CD4-positive, alpha-beta T cell (primary cell): ENCODE measurements at regions not wholly inside any gene's neighbourhood (a gene's known extent, or its start where the extent isn't known, plus 50 kb on each side); places are given as distances from the start of the nearest gene placed in this dataset.

ENCODE experiments used
- ATAC-seq: fragments of 200-7000 bp; cut with Tn5 transposase; one replicate; pipeline ENCODE4 v1.10.0; 2022; ENCODE audit warnings: mild to moderate bottlenecking; ENCODE audit not compliant: poor library complexity
- CTCF ChIA-PET: fragments of 350-600 bp; sonication (Branson Sonifier 250); formaldehyde crosslinking; loops from one replicate; lab custom pipeline; 2021; ENCODE audit warnings: antibody characterized with exemption, inconsistent platforms; lab: Charles Lee
- POLR2A ChIA-PET: fragments of 350-600 bp; sonication (Branson Sonifier 250); formaldehyde crosslinking; loops from one replicate; lab custom pipeline; 2021; ENCODE audit warnings: antibody characterized with exemption, inconsistent platforms; lab: Charles Lee
- DNase-seq, 14 experiments: peaks; one replicate each; pipeline ENCODE4 v3.0.0-alpha.2; 2013 to 2020; ENCODE audit warnings: mixed read lengths in 2 of 14
- H3K27ac ChIP-seq, 2 donors: one replicate each; pipeline versions ENCODE4 v1.5.1 to v1.7.0; 2013; ENCODE audit warnings: low read length in 2 of 2, low read depth in 1 of 2, mild to moderate bottlenecking in 1 of 2
- H3K27me3 ChIP-seq, 2 experiments: 1 replicate in 1 of 2; 2 replicates in 1 of 2; pipeline versions ENCODE4 v1.6.1 to v1.7.0; 2013; ENCODE audit warnings: low read length in 2 of 2, control low read depth in 1 of 2, mild to moderate bottlenecking in 1 of 2, moderate library complexity in 1 of 2; ENCODE audit not compliant: insufficient read depth in 2 of 2, control insufficient read depth in 1 of 2
- H3K36me3 ChIP-seq: one replicate; pipeline ENCODE4 v1.6.1; 2013; ENCODE audit warnings: low read length, control low read depth; ENCODE audit not compliant: insufficient read depth
- H3K4me1 ChIP-seq: one replicate; pipeline ENCODE4 v1.6.1; 2013; ENCODE audit warnings: low read length, control low read depth; ENCODE audit not compliant: insufficient read depth
- H3K4me3 ChIP-seq: one replicate; pipeline ENCODE4 v1.5.1; 2013; ENCODE audit warnings: mild to moderate bottlenecking, low read length, moderate library complexity
- H3K9me3 ChIP-seq, 2 experiments: 1 replicate in 1 of 2; 2 replicates in 1 of 2; pipeline versions ENCODE4 v1.6.1 to v1.7.0; 2013; ENCODE audit warnings: low read length in 2 of 2, mild to moderate bottlenecking in 2 of 2, control low read depth in 1 of 2, moderate library complexity in 1 of 2; ENCODE audit not compliant: control insufficient read depth in 1 of 2, insufficient read depth in 1 of 2
- H3K27ac Mint-ChIP-seq: one replicate; pipeline ENCODE4 v1.8.0; 2020; ENCODE audit warnings: mixed read lengths
- H3K27me3 Mint-ChIP-seq: one replicate; pipeline ENCODE4 v1.8.0; 2021; ENCODE audit warnings: mixed read lengths
- H3K36me3 Mint-ChIP-seq: one replicate; pipeline ENCODE4 v1.8.0; 2021; ENCODE audit warnings: low read depth, mixed read lengths
- H3K4me1 Mint-ChIP-seq: one replicate; pipeline ENCODE4 v1.8.0; 2021; ENCODE audit warnings: low read depth, mixed read lengths
- H3K4me3 Mint-ChIP-seq: one replicate; pipeline ENCODE4 v1.8.0; 2020; ENCODE audit warnings: mild to moderate bottlenecking, mixed read lengths
- H3K9me3 Mint-ChIP-seq: one replicate; pipeline ENCODE4 v1.8.0; 2020; ENCODE audit warnings: mixed read lengths
- CTCF ChIP-seq: fragments of 200-600 bp; IDR thresholded peaks from one replicate; pipeline ENCODE4 v1.8.0; 2022; ENCODE audit warnings: antibody characterized with exemption, mild to moderate bottlenecking
- intact Hi-C, 2 experiments: fragments of 100-400 bp; cut with DNase I in 1 of 2; cut with micrococcal nuclease in 1 of 2; formaldehyde crosslinking; loops; one replicate each; pipeline versions ENCODE4 v1.15.1 to v1.9.0; 2023 to 2025; cut with DNase I, micrococcal nuclease

- H3K27me3 Mint-ChIP-seq = no peaks in the 10 kb centered on the region
- POLR2A ChIA-PET = no interaction called here
These were observed 405.6 kb upstream of the PCDH9 start for GRCh38 chr13:67635754-67636153.

GRCh38 chr13:67632590-67632989, 402.5 kb upstream of the PCDH9 start:
- Mint-ChIP-seq H3K27me3 (no peaks in the 10 kb centered on the region), H3K4me3 (no peak overlapping the region), H3K27ac (no peak overlapping the region), H3K9me3 (peaks cover 11% of the 10 kb centered on the region), H3K4me1 (no peaks in the 10 kb centered on the region), H3K36me3 (no peaks in the 10 kb centered on the region)
- ChIA-PET POLR2A (no interaction called here), CTCF (no interaction called here)
- Histone ChIP-seq H3K4me3 (no peak overlapping the region), H3K27ac (no peak overlapping the region), H3K4me1 (no peaks in the 10 kb centered on the region), H3K36me3 (no peaks in the 10 kb centered on the region), H3K9me3 (no peaks in the 10 kb centered on the region), H3K27me3 (no peaks in the 10 kb centered on the region)
- TF ChIP-seq CTCF = no peak
- DNase-seq = peak in 1 of 14 experiments; percentile 0
- intact Hi-C loops = no loop called here
- ATAC-seq = no peak

More at GRCh38 chr13:67635754-67636153, 405.6 kb upstream of the PCDH9 start:
- CTCF ChIA-PET = no interaction called here
- H3K4me3 Mint-ChIP-seq = no peak overlapping the region
- Histone ChIP-seq H3K27ac (no peak overlapping the region), H3K4me1 (no peaks in the 10 kb centered on the region), H3K4me3 (no peak overlapping the region), H3K27me3 (no peaks in the 10 kb centered on the region), H3K36me3 (no peaks in the 10 kb centered on the region), H3K9me3 (peaks cover 0 to 3% of the 10 kb centered on the region in 2 experiments)
- no peak for DNase-seq
- no peak for TF ChIP-seq CTCF
- ATAC-seq = no peak
- intact Hi-C loops = no loop called here
- H3K4me1 Mint-ChIP-seq = no peaks in the 10 kb centered on the region
- no peaks in the 10 kb centered on the region for H3K36me3 Mint-ChIP-seq
- no peak overlapping the region for H3K27ac Mint-ChIP-seq
- H3K9me3 Mint-ChIP-seq = peaks cover 16% of the 10 kb centered on the region

GRCh38 chr13:67630640-67631039, 400.5 kb upstream of the PCDH9 start:
- intact Hi-C loops = no loop called here
- no peaks in the 10 kb centered on the region for H3K36me3 Mint-ChIP-seq

More at GRCh38 chr13:67630640-67631039, 400.5 kb upstream of the PCDH9 start:
- Mint-ChIP-seq H3K9me3 (peaks cover 14% of the 10 kb centered on the region), H3K27ac (no peak overlapping the region), H3K4me1 (no peaks in the 10 kb centered on the region), H3K4me3 (no peak overlapping the region), H3K27me3 (no peaks in the 10 kb centered on the region)
- ChIA-PET CTCF (no interaction called here), POLR2A (no interaction called here)
- Histone ChIP-seq H3K27me3 (no peaks in the 10 kb centered on the region), H3K9me3 (no peaks in the 10 kb centered on the region), H3K27ac (no peak overlapping the region), H3K4me1 (no peaks in the 10 kb centered on the region), H3K36me3 (no peaks in the 10 kb centered on the region), H3K4me3 (no peak overlapping the region)
- no peak for TF ChIP-seq CTCF
- ATAC-seq (no peak), DNase-seq (no peak)
